ENCODE measurements at regions not wholly inside any gene's neighbourhood (a gene's known extent, or its start where the extent isn't known, plus 50 kb on each side); places are given as distances from the start of the nearest gene placed in this dataset.

DNA sequence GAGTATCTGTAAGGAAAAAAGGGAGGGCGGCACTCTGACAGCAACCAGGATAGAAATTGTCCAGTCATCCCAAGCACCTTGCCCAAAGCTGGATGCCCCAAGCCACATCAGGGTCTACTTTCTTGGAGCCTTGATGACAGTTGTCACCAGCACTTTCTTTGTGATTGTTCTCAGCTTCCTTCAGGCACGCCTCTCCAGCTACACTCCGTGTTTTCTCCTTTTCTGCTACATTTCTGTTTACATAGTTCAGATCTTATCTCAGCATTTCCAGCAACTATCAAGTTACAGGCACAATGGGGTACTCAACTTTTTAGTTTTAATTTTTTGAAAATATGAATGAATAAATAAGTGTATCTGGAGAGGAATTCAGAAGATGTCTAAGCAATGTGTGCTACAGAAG lies 115.3 kb upstream of the CELF4 start:
- no peaks in the 10 kb centered on the region for H3K79me2 ChIP-seq (ENCODE audit: insufficient read depth, low read depth, low read length)
- no peak overlapping the region for H3K27ac ChIP-seq (ENCODE audit: low read depth, low read length, poor library complexity, severe bottlenecking)
- no peaks in the 10 kb centered on the region for H3K4me1 ChIP-seq (ENCODE audit: insufficient read depth, low read length, poor library complexity, severe bottlenecking)
- intact Hi-C loops (cut with micrococcal nuclease; ENCODE audit: unreplicated experiment): no loop called here
- H3K9me3 ChIP-seq (ENCODE audit: low read length): no peaks in the 10 kb centered on the region
- no peak overlapping the region for H3K4me2 ChIP-seq (ENCODE audit: low read length)
- ChIA-PET CTCF (ENCODE audit: unreplicated experiment) (no interaction called here), POLR2A (no interaction called here)
- H2AFZ ChIP-seq (ENCODE audit: low read length): no peak overlapping the region
- H3K36me3 ChIP-seq (ENCODE audit: insufficient read depth, low read length): no peaks in the 10 kb centered on the region
- H3K9me2 ChIP-seq (ENCODE audit: insufficient read depth, low read length): no peaks in the 10 kb centered on the region
- H3K4me3 ChIP-seq (ENCODE audit: low read depth, low read length, poor library complexity, severe bottlenecking): no peak overlapping the region
- BruUV-seq (replicated peaks): no TSS peak
- no peak for DNase-seq (ENCODE audit: low spot score)
- no peaks in the 10 kb centered on the region for H4K20me1 ChIP-seq (ENCODE audit: insufficient read depth, low read length)
- TF ChIP-seq, protein P1, sequence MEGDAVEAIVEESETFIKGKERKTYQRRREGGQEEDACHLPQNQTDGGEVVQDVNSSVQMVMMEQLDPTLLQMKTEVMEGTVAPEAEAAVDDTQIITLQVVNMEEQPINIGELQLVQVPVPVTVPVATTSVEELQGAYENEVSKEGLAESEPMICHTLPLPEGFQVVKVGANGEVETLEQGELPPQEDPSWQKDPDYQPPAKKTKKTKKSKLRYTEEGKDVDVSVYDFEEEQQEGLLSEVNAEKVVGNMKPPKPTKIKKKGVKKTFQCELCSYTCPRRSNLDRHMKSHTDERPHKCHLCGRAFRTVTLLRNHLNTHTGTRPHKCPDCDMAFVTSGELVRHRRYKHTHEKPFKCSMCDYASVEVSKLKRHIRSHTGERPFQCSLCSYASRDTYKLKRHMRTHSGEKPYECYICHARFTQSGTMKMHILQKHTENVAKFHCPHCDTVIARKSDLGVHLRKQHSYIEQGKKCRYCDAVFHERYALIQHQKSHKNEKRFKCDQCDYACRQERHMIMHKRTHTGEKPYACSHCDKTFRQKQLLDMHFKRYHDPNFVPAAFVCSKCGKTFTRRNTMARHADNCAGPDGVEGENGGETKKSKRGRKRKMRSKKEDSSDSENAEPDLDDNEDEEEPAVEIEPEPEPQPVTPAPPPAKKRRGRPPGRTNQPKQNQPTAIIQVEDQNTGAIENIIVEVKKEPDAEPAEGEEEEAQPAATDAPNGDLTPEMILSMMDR (conservative IDR thresholded peaks at IDR 0.05; ENCODE audit: low read length): no peak
- no peak for TF ChIP-seq EZH2phosphoT487 (IDR thresholded peaks at IDR 0.05; ENCODE audit: borderline replicate concordance, low read depth, low read length)

DNA sequence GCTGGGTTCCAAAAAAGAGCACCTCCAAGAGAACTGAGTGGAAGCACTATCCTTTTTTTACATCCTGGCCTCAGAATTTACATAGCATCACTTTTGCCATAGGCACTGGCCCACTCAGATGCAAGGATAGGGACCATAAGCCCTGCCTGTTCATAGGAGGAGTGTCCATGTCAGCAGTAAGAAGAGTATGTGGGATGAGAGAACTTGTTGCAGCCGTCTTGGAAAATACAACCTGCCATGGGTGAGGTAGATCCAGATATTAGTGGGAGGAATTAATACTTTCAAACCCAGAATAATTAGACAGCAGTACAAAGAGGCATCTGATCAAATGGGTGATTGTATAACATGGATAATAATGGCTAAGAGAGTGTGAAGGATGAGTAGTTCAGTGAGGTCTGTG lies 110.7 kb upstream of the CELF4 start:
- no peaks in the 10 kb centered on the region for H3K9me3 ChIP-seq (ENCODE audit: low read length)
- H3K9me2 ChIP-seq (ENCODE audit: insufficient read depth, low read length): no peaks in the 10 kb centered on the region
- intact Hi-C loops (cut with micrococcal nuclease; ENCODE audit: unreplicated experiment): no loop called here
- ChIA-PET POLR2A (no interaction called here), CTCF (ENCODE audit: unreplicated experiment) (no interaction called here)
- no peak overlapping the region for H2AFZ ChIP-seq (ENCODE audit: low read length)
- no peak overlapping the region for H3K27ac ChIP-seq (ENCODE audit: low read depth, low read length, poor library complexity, severe bottlenecking)
- no peaks in the 10 kb centered on the region for H3K4me1 ChIP-seq (ENCODE audit: insufficient read depth, low read length, poor library complexity, severe bottlenecking)
- H3K79me2 ChIP-seq (ENCODE audit: insufficient read depth, low read depth, low read length): no peaks in the 10 kb centered on the region
- H3K36me3 ChIP-seq (ENCODE audit: insufficient read depth, low read length): no peaks in the 10 kb centered on the region
- no TSS peak for BruUV-seq (replicated peaks)
- no peak overlapping the region for H3K4me2 ChIP-seq (ENCODE audit: low read length)
- TF ChIP-seq, protein P1 (conservative IDR thresholded peaks at IDR 0.05; ENCODE audit: low read length): no peak
- TF ChIP-seq EZH2phosphoT487 (IDR thresholded peaks at IDR 0.05; ENCODE audit: borderline replicate concordance, low read depth, low read length): no peak
- H3K4me3 ChIP-seq (ENCODE audit: low read depth, low read length, poor library complexity, severe bottlenecking): no peak overlapping the region
- no peaks in the 10 kb centered on the region for H4K20me1 ChIP-seq (ENCODE audit: insufficient read depth, low read length)
- DNase-seq (ENCODE audit: low spot score): no peak

DNA sequence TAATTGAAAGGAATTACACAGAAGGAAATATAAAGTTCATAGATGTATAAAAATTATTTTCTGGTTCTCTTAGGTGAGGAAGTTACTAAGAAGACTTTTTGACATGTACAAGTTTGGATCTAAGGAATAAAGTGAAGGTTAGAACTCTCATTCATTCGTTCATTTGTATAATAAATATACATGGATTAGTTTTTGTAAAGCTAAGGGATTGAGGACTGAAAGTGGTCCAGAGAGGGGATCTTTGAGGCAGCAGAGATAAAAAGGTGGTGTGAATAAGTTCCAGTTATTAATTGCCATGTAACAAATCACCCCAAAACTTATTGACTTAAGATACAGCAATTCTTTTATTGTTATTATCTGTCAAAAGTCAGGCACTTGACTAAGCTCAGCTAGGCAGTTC lies 110.1 kb upstream of the CELF4 start:
- TF ChIP-seq, protein P1 (conservative IDR thresholded peaks at IDR 0.05; ENCODE audit: low read length): no peak
- TF ChIP-seq EZH2phosphoT487 (IDR thresholded peaks at IDR 0.05; ENCODE audit: borderline replicate concordance, low read depth, low read length): no peak
- no peak overlapping the region for H3K27ac ChIP-seq (ENCODE audit: low read depth, low read length, poor library complexity, severe bottlenecking)
- H4K20me1 ChIP-seq (ENCODE audit: insufficient read depth, low read length): no peaks in the 10 kb centered on the region
- H2AFZ ChIP-seq (ENCODE audit: low read length): no peak overlapping the region
- no peaks in the 10 kb centered on the region for H3K9me2 ChIP-seq (ENCODE audit: insufficient read depth, low read length)
- BruUV-seq (replicated peaks): no TSS peak
- no peaks in the 10 kb centered on the region for H3K36me3 ChIP-seq (ENCODE audit: insufficient read depth, low read length)
- H3K4me3 ChIP-seq (ENCODE audit: low read depth, low read length, poor library complexity, severe bottlenecking): no peak overlapping the region
- H3K79me2 ChIP-seq (ENCODE audit: insufficient read depth, low read depth, low read length): no peaks in the 10 kb centered on the region
- POLR2A ChIA-PET: no interaction called here
- intact Hi-C loops (cut with micrococcal nuclease; ENCODE audit: unreplicated experiment): no loop called here
- no peak for DNase-seq (ENCODE audit: low spot score)
- no peaks in the 10 kb centered on the region for H3K4me1 ChIP-seq (ENCODE audit: insufficient read depth, low read length, poor library complexity, severe bottlenecking)
- no peak overlapping the region for H3K4me2 ChIP-seq (ENCODE audit: low read length)
- H3K9me3 ChIP-seq (ENCODE audit: low read length): no peaks in the 10 kb centered on the region
- CTCF ChIA-PET (ENCODE audit: unreplicated experiment): no interaction called here
